Thyroid gland (tissue), 4 donors: ENCODE measurements at regions not wholly inside any gene's neighbourhood (a gene's known extent, or its start where the extent isn't known, plus 50 kb on each side); places are given as distances from the start of the nearest gene placed in this dataset.
"Not testable (repeated sequence)": the region's sequence is repeated elsewhere in the genome, so short reads cannot be mapped to it uniquely, and the experiment has no call there.

Source experiments
- DNase-seq, 2 donors: peaks; one replicate each; pipeline ENCODE4 v3.0.0-alpha.2; 2019
- H3K27ac ChIP-seq, 3 donors: fragments of 200-600 bp; sonication (generic); 1 replicate in 2 of 3; 2 replicates in 1 of 3; pipeline ENCODE4 v1.5.1; 2016 to 2019; ENCODE audit warnings: mild to moderate bottlenecking in 1 of 3, moderate library complexity in 1 of 3
- H3K27me3 ChIP-seq: fragments of 200-600 bp; sonication (generic); one replicate; pipeline ENCODE4 v1.5.1; 2019
- H3K36me3 ChIP-seq, 2 donors: fragments of 200-600 bp; sonication (generic); one replicate each; pipeline ENCODE4 v1.5.1; 2016 to 2019
- H3K4me1 ChIP-seq, 2 donors: fragments of 200-600 bp; sonication (generic); one replicate each; pipeline ENCODE4 v1.5.1; 2017 to 2019
- H3K4me3 ChIP-seq, 3 donors: fragments of 200-600 bp; sonication (generic); replicated peaks in 1 of 3; 1 replicate in 2 of 3; 2 replicates in 1 of 3; pipeline ENCODE4 v1.5.1; 2016; ENCODE audit warnings: mild to moderate bottlenecking in 1 of 3
- H3K9me3 ChIP-seq: fragments of 200-600 bp; sonication (generic); one replicate; pipeline ENCODE4 v1.5.1; 2017
- CTCF ChIP-seq, 6 experiments: fragments of 200-600 bp in 3 of 6; fragments of 450-650 bp in 3 of 6; sonication (generic) in 3 of 6; IDR thresholded peaks; one replicate each; pipeline ENCODE4 v1.5.1; 2016 to 2019; ENCODE audit warnings: antibody characterized with exemption in 6 of 6, mild to moderate bottlenecking in 2 of 6, inconsistent platforms in 1 of 6, moderate library complexity in 1 of 6
- POLR2A ChIP-seq, 2 donors: fragments of 450-650 bp; IDR thresholded peaks; one replicate each; pipeline ENCODE4 v1.6.1; 2017; ENCODE audit warnings: antibody characterized with exemption in 2 of 2, mild to moderate bottlenecking in 2 of 2, moderate library complexity in 1 of 2
- WGBS, 2 donors: methylation state at CpG; one replicate each; pipeline ENCODE4 v1.1.5; 2017; 5-methylcytosine and 5-hydroxymethylcytosine counted together
- intact Hi-C: fragments of 100-400 bp; cut with DNase I; formaldehyde crosslinking; loops from one replicate; pipeline ENCODE4 v1.15.1; 2023

GRCh38 chr6:145279993-145280392, 455.3 kb downstream of the EPM2A start:
- DNase-seq = no peak
- Histone ChIP-seq H3K4me3 (no peak overlapping the region), H3K27ac (no peak overlapping the region), H3K4me1 (no peaks in the 10 kb centered on the region), H3K9me3 (no peaks in the 10 kb centered on the region), H3K27me3 (no peaks in the 10 kb centered on the region), H3K36me3 (no peaks in the 10 kb centered on the region)
- TF ChIP-seq POLR2A (IDR thresholded peaks at IDR 0.05) (no peak), CTCF (IDR thresholded peaks at IDR 0.05) (no peak)
- intact Hi-C loops = no loop called here
- 85 to 87% methylated on average over 2 of the region's 2 CpGs for WGBS, 2 donors

- intact Hi-C loops, H3K36me3 ChIP-seq, DNase-seq, H3K9me3 ChIP-seq, H3K27ac ChIP-seq, H3K27me3 ChIP-seq, H3K4me3 ChIP-seq, H3K4me1 ChIP-seq: not testable (repeated sequence)
- 84 to 89% methylated on average over 6 of the region's 6 CpGs for WGBS, 2 donors
These were observed 452.1 kb downstream of the EPM2A start for GRCh38 chr6:145283209-145283608.

GRCh38 chr6:145283856-145284255, 451.5 kb downstream of the EPM2A start:
- DNase-seq = no peak
- Histone ChIP-seq H3K27me3 (no peaks in the 10 kb centered on the region), H3K27ac (no peak overlapping the region), H3K4me3 (no peak overlapping the region), H3K36me3 (no peaks in the 10 kb centered on the region), H3K4me1 (no peaks in the 10 kb centered on the region), H3K9me3 (no peaks in the 10 kb centered on the region)
- TF ChIP-seq POLR2A (IDR thresholded peaks at IDR 0.05) (no peak), CTCF (IDR thresholded peaks at IDR 0.05) (no peak)
- intact Hi-C loops = no loop called here
- WGBS, 2 donors = 91 to 99% methylated on average over 2 of the region's 2 CpGs

- Histone ChIP-seq H3K36me3 (no peaks in the 10 kb centered on the region), H3K4me3 (no peak overlapping the region), H3K4me1 (no peaks in the 10 kb centered on the region), H3K9me3 (no peaks in the 10 kb centered on the region), H3K27ac (no peak overlapping the region), H3K27me3 (no peaks in the 10 kb centered on the region)
- WGBS, 2 donors = 76 to 91% methylated on average over 1 of the region's 1 CpG
- no peak for DNase-seq
- intact Hi-C loops = no loop called here
- TF ChIP-seq CTCF (IDR thresholded peaks at IDR 0.05) (no peak), POLR2A (IDR thresholded peaks at IDR 0.05) (no peak)
These were observed 448.4 kb downstream of the EPM2A start for GRCh38 chr6:145286916-145287315.

GRCh38 chr6:145289573-145289972, 445.7 kb downstream of the EPM2A start:
- Histone ChIP-seq H3K9me3 (no peaks in the 10 kb centered on the region), H3K4me3 (no peak overlapping the region), H3K36me3 (no peaks in the 10 kb centered on the region), H3K27me3 (no peaks in the 10 kb centered on the region), H3K4me1 (no peaks in the 10 kb centered on the region), H3K27ac (no peak overlapping the region)
- intact Hi-C loops = no loop called here
- TF ChIP-seq POLR2A (IDR thresholded peaks at IDR 0.05) (no peak), CTCF (IDR thresholded peaks at IDR 0.05) (no peak)
- 93% methylated on average over 3 of the region's 3 CpGs for WGBS, 2 donors
- no peak for DNase-seq

- H3K27me3 ChIP-seq = no peaks in the 10 kb centered on the region
- WGBS, 2 donors = 94 to 97% methylated on average over 2 of the region's 2 CpGs
- no peaks in the 10 kb centered on the region for H3K9me3 ChIP-seq
- intact Hi-C loops = no loop called here
- no peak overlapping the region for H3K4me3 ChIP-seq
- TF ChIP-seq POLR2A (IDR thresholded peaks at IDR 0.05) (no peak), CTCF (IDR thresholded peaks at IDR 0.05) (no peak)
- DNase-seq = no peak
- H3K36me3 ChIP-seq = no peaks in the 10 kb centered on the region
- no peak overlapping the region for H3K27ac ChIP-seq
- H3K4me1 ChIP-seq = no peaks in the 10 kb centered on the region
These were observed 445.2 kb downstream of the EPM2A start for GRCh38 chr6:145290122-145290521.
